Stimulated activated naive B cell treated with anti-CD40 and anti-IgM and Interleukin-4, amounts not matched to agents 10 μg/mL and 1 μg/mL and 100 μg/mL, for 72 hours (primary cell): ENCODE measurements at regions not wholly inside any gene's neighbourhood (a gene's known extent, or its start where the extent isn't known, plus 50 kb on each side); places are given as distances from the start of the nearest gene placed in this dataset.

Source experiments
- ATAC-seq, 2 donors: fragments of 150-1000 bp; cut with Tn5 transposase; replicated peaks; 2 replicates each; pipeline ENCODE4 v1.10.0; 2021; ENCODE audit warnings: moderate library complexity in 1 of 2
- DNase-seq: peaks from one replicate; pipeline ENCODE4 v3.0.0; 2021
- H3K27ac Mint-ChIP-seq: one replicate; pipeline ENCODE4 v1.8.0; 2022; ENCODE audit warnings: mild to moderate bottlenecking, mixed read lengths
- H3K27me3 Mint-ChIP-seq, 2 donors: one replicate each; pipeline ENCODE4 v1.8.0; 2022; ENCODE audit warnings: mixed read lengths in 2 of 2
- H3K36me3 Mint-ChIP-seq, 2 donors: one replicate each; pipeline ENCODE4 v1.8.0; 2022; ENCODE audit warnings: mixed read lengths in 2 of 2, mild to moderate bottlenecking in 1 of 2
- H3K4me1 Mint-ChIP-seq, 2 donors: one replicate each; pipeline ENCODE4 v1.8.0; 2022; ENCODE audit warnings: mixed read lengths in 2 of 2, mild to moderate bottlenecking in 1 of 2
- H3K4me3 Mint-ChIP-seq, 2 donors: one replicate each; pipeline ENCODE4 v1.8.0; 2022; ENCODE audit warnings: mild to moderate bottlenecking in 2 of 2, mixed read lengths in 2 of 2, moderate library complexity in 1 of 2
- H3K9me3 Mint-ChIP-seq, 2 donors: one replicate each; pipeline ENCODE4 v1.8.0; 2022; ENCODE audit warnings: mixed read lengths in 2 of 2, mild to moderate bottlenecking in 1 of 2

- DNase-seq: no peak
- Mint-ChIP-seq H3K4me3 (no peak overlapping the region), H3K27ac (no peak overlapping the region)
Measured at GRCh38 chr14:104296388-104297312, 158.3 kb downstream of the KIF26A start.

GRCh38 chr14:104297313-104297704 is 158.9 kb downstream of the KIF26A start:
- H3K4me1 Mint-ChIP-seq: no peaks in the 10 kb centered on the region
- no peak overlapping the region for H3K4me3 Mint-ChIP-seq
- no peak overlapping the region for H3K27ac Mint-ChIP-seq
- DNase-seq: no peak
- H3K9me3 Mint-ChIP-seq: peaks cover 5 to 8% of the 10 kb centered on the region in 2 donors
- H3K27me3 Mint-ChIP-seq: peaks cover 14 to 29% of the 10 kb centered on the region in 2 donors
- no peak for ATAC-seq
- H3K36me3 Mint-ChIP-seq: peaks cover 0 to 3% of the 10 kb centered on the region in 2 donors

More at GRCh38 chr14:104296388-104297312, 158.3 kb downstream of the KIF26A start:
- peaks cover 5 to 8% of the 10 kb centered on the region in 2 donors for H3K9me3 Mint-ChIP-seq
- no peak for ATAC-seq
- peaks cover 0 to 3% of the 10 kb centered on the region in 2 donors for H3K36me3 Mint-ChIP-seq
- H3K4me1 Mint-ChIP-seq: no peaks in the 10 kb centered on the region
- peaks cover 14 to 29% of the 10 kb centered on the region in 2 donors for H3K27me3 Mint-ChIP-seq

GRCh38 chr14:104297721-104298401 is 159.5 kb downstream of the KIF26A start:
- no peak for ATAC-seq

GRCh38 chr14:104298458-104298857 is 160.1 kb downstream of the KIF26A start:
- no peak overlapping the region for H3K4me3 Mint-ChIP-seq
- H3K9me3 Mint-ChIP-seq: peaks cover 5 to 8% of the 10 kb centered on the region in 2 donors
- peaks cover 14 to 26% of the 10 kb centered on the region in 2 donors for H3K27me3 Mint-ChIP-seq
- H3K27ac Mint-ChIP-seq: no peak overlapping the region
- DNase-seq (no peak), ATAC-seq (no peak)
- H3K4me1 Mint-ChIP-seq: no peaks in the 10 kb centered on the region
- H3K36me3 Mint-ChIP-seq: peaks cover 0 to 3% of the 10 kb centered on the region in 2 donors

More at GRCh38 chr14:104297721-104298401, 159.5 kb downstream of the KIF26A start:
- peaks cover 0 to 3% of the 10 kb centered on the region in 2 donors for H3K36me3 Mint-ChIP-seq
- H3K27me3 Mint-ChIP-seq: peaks cover 14 to 29% of the 10 kb centered on the region in 2 donors
- H3K4me3 Mint-ChIP-seq: no peak overlapping the region
- DNase-seq: no peak
- H3K9me3 Mint-ChIP-seq: peaks cover 5 to 8% of the 10 kb centered on the region in 2 donors
- H3K27ac Mint-ChIP-seq: no peak overlapping the region
- no peaks in the 10 kb centered on the region for H3K4me1 Mint-ChIP-seq

- peaks cover 9 to 12% of the 10 kb centered on the region in 2 donors for H3K27me3 Mint-ChIP-seq
- no peaks in the 10 kb centered on the region for H3K4me1 Mint-ChIP-seq
- no peak for DNase-seq
- peak overlapping the region in 1 of 2 donors; percentile 35 for H3K4me3 Mint-ChIP-seq
- ATAC-seq: no peak
- H3K27ac Mint-ChIP-seq: no peak overlapping the region
- H3K9me3 Mint-ChIP-seq: peaks cover 5 to 8% of the 10 kb centered on the region in 2 donors
- H3K36me3 Mint-ChIP-seq: peaks cover 0 to 3% of the 10 kb centered on the region in 2 donors
Measured at GRCh38 chr14:104299993-104300761, 161.8 kb downstream of the KIF26A start.

- Mint-ChIP-seq H3K4me3 (no peak overlapping the region), H3K27ac (no peak overlapping the region), H3K27me3 (peaks cover 9 to 10% of the 10 kb centered on the region in 2 donors), H3K9me3 (peaks cover 5 to 8% of the 10 kb centered on the region in 2 donors), H3K4me1 (no peaks in the 10 kb centered on the region), H3K36me3 (peaks cover 0 to 3% of the 10 kb centered on the region in 2 donors)
- no peak for DNase-seq
- ATAC-seq: no peak
Measured at GRCh38 chr14:104301731-104302460, 163.5 kb downstream of the KIF26A start.

- Mint-ChIP-seq H3K27ac (no peak overlapping the region), H3K9me3 (peaks cover 5 to 8% of the 10 kb centered on the region in 2 donors), H3K27me3 (peaks cover 9 to 12% of the 10 kb centered on the region in 2 donors), H3K36me3 (peaks cover 0 to 3% of the 10 kb centered on the region in 2 donors), H3K4me3 (no peak overlapping the region), H3K4me1 (no peaks in the 10 kb centered on the region)
- DNase-seq: no peak
- no peak for ATAC-seq
Measured at GRCh38 chr14:104302794-104303405, 164.5 kb downstream of the KIF26A start.

- no peak overlapping the region for H3K4me3 Mint-ChIP-seq
- peaks cover 0 to 3% of the 10 kb centered on the region in 2 donors for H3K36me3 Mint-ChIP-seq
- H3K4me1 Mint-ChIP-seq: no peaks in the 10 kb centered on the region
- H3K27me3 Mint-ChIP-seq: peaks cover 9 to 12% of the 10 kb centered on the region in 2 donors
- peaks cover 4% of the 10 kb centered on the region in 2 donors for H3K9me3 Mint-ChIP-seq
- H3K27ac Mint-ChIP-seq: no peak overlapping the region
- DNase-seq (no peak), ATAC-seq (no peak)
Measured at GRCh38 chr14:104303705-104304425, 165.5 kb downstream of the KIF26A start.

GRCh38 chr14:104304451-104305351 is 166.3 kb downstream of the KIF26A start:
- H3K4me3 Mint-ChIP-seq: no peak overlapping the region
- no peak for ATAC-seq
- peaks cover 9 to 12% of the 10 kb centered on the region in 2 donors for H3K27me3 Mint-ChIP-seq
- H3K27ac Mint-ChIP-seq: no peak overlapping the region
- H3K36me3 Mint-ChIP-seq: peaks cover 0 to 3% of the 10 kb centered on the region in 2 donors
- peaks cover 4% of the 10 kb centered on the region in 2 donors for H3K9me3 Mint-ChIP-seq
- H3K4me1 Mint-ChIP-seq: no peaks in the 10 kb centered on the region
- no peak for DNase-seq

GRCh38 chr14:104305511-104306449 is 167.4 kb downstream of the KIF26A start:
- DNase-seq: no peak
- Mint-ChIP-seq H3K27ac (no peak overlapping the region), H3K9me3 (peaks cover 9 to 11% of the 10 kb centered on the region in 2 donors), H3K27me3 (peaks cover 9 to 12% of the 10 kb centered on the region in 2 donors), H3K4me3 (no peak overlapping the region), H3K4me1 (no peaks in the 10 kb centered on the region), H3K36me3 (peaks cover 0 to 3% of the 10 kb centered on the region in 2 donors)
- no peak for ATAC-seq

GRCh38 chr14:104306450-104307040 is 168.2 kb downstream of the KIF26A start:
- Mint-ChIP-seq H3K4me1 (no peaks in the 10 kb centered on the region), H3K4me3 (no peak overlapping the region)

More at GRCh38 chr14:104306450-104307040, 168.2 kb downstream of the KIF26A start:
- H3K27ac Mint-ChIP-seq: no peak overlapping the region
- ATAC-seq (no peak), DNase-seq (no peak)
- H3K9me3 Mint-ChIP-seq: peaks cover 11 to 12% of the 10 kb centered on the region in 2 donors
- no peaks in the 10 kb centered on the region for H3K36me3 Mint-ChIP-seq
- peaks cover 9 to 12% of the 10 kb centered on the region in 2 donors for H3K27me3 Mint-ChIP-seq
